GM12864 (cell line): ENCODE measurements at regions not wholly inside any gene's neighbourhood (a gene's known extent, or its start where the extent isn't known, plus 50 kb on each side); places are given as distances from the start of the nearest gene placed in this dataset.

Experiments used
- DNase-seq: peaks from one replicate; pipeline ENCODE4 v3.0.0-alpha.2; 2011; ENCODE audit warnings: low read depth
- H3K4me3 ChIP-seq: 2 replicates; pipeline ENCODE4 v1.5.1; 2011; ENCODE audit warnings: mild to moderate bottlenecking, low read depth, low read length, control low read depth
- CTCF ChIP-seq: IDR thresholded peaks from 2 replicates; pipeline ENCODE4 v1.5.1; 2011; ENCODE audit warnings: low read depth, mild to moderate bottlenecking, moderate library complexity, low read length, control low read depth, inconsistent platforms; ENCODE audit errors: missing control alignments

GRCh38 chr20:50438986-50439407 is 71.2 kb upstream of the PTPN1 start:
- no peak for DNase-seq
- H3K4me3 ChIP-seq: no peak overlapping the region
- no peak for TF ChIP-seq CTCF

DNA sequence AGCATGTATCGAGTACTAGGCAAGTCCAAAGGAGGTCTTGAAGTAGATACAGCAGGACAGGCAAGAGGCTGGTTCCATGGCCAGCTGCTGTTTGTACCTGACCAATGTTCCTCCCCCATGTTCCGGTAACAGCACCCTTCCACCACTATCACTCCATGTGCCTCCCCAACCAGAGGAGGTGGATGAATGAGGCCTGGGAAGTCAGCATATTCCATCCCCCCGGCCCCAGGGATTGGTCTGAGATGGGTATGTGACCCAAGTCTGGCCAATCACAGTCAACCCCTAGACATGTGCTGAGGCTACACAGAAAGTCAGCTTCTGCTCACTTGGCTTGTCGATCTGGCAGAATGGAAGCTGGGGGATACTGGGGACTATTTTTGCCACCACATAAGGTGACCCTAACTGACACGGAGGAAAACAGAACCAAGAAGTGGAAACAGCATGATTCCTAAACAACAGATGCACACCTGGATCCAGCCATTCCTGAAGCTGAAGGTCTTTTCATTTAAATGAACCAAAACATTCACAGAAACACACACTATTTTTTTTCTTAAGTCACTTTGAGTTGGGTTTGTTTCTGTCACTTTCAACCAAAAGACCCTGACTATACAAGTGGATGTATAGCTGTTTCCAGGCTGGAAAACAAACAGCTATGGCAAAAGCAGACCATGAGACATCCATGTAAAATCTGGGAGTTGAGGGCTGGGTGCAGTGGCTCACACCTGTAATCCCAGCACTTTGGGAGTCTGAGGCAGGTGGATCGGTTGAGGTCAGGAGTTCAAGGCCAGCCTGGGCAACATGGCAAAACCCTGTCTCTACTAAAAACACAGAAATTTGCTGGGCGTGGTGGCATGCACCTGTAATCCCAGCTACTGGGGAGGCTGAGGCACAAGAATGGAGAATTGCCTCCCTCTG is 70.4 kb upstream of the PTPN1 start:
- no peak for DNase-seq
- H3K4me3 ChIP-seq: no peak overlapping the region
- no peak for TF ChIP-seq CTCF

DNA sequence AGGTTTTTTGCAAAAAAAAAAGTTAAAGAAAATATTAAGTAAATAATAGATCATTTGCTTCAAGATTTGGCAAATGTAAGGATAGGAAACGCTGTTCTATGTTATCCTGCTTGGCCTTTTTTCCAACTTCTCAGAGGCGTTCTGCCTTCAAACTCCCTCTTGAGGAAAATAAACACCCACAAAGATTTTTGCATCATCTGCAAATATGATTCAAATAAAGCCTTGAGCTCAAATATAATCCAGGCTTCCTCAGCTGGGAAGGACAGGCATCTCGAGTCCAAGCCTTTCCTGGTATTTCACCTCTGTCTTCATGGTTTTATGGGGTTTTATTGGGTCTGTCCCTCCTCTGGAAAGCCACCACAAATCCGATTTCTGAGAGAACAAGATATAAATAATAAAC is 67.7 kb upstream of the PTPN1 start:
- TF ChIP-seq CTCF: no peak
- no peak overlapping the region for H3K4me3 ChIP-seq
- no peak for DNase-seq

- H3K4me3 ChIP-seq: no peak overlapping the region
- DNase-seq: no peak
- no peak for TF ChIP-seq CTCF
Observed at GRCh38 chr20:50445354-50446151, 64.6 kb upstream of the PTPN1 start.

DNA sequence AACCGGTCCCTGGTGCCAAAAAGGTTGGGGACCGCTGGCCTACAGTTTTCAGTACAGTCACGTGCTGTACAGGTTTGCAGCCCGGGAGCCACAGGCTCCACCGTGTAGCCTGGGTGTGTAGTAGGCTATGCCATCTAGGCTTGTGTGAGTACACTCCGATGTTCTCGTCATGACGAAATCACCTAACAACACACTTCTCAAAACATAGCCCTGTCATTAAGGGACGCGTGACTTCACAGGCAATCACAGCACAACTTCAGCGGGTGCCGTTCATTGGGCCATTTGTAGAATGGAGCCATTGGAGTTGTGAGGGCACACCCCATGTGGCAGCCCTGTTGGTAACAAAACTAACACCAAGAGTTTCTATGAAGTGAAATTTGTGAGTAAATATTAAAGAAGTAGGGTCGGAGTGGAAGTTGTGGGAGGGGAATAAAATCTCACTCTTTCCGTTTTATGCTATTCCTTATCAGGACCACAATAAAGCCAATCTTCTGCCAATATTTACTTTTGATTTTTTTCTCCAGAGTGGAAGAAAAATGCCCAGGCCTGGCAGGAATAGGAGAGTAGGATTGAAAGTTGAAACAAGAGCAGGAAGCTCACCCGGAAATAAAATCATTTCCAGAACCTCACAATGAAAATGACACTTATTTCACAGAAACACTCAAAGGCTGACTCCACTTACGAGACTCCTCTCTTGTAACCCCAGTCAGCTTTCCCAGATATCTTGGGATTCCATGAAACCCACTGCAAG is 63.7 kb upstream of the PTPN1 start:
- TF ChIP-seq CTCF: no peak
- no peak for DNase-seq
- no peak overlapping the region for H3K4me3 ChIP-seq

DNA sequence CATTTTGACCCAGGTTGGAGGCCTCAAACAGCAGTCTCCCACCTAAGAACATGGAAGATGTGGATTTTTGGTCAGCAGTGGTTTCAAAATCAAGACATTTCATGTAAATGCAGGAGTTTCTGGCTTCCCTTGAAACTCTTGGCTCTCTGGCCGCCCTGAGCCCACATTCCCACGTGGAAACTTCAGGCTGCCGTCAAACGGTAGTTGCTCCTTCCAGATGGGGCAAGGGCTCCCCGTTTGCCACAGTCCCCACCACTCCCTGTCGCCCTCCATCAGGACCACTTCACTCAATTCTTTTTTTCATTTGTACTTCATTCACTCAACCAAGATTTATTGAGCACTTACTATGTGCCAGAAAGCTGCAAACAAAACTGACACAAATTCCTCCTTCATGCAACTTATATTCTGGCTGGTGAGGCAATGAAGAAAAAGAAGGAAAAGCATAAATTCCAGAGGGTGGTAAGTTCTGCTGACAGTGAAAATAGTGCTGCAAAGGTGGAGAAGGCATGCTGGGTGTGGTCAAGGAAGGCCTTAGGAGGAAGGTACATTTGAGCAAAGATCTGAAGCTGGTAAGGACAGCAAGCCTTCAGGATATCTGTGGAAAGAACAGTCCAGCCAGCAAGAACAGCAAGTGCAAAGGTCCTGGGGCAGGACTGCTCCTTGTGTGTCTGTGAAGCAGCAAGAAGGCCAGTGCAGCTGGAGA is 62.9 kb upstream of the PTPN1 start:
- DNase-seq: no peak
- H3K4me3 ChIP-seq: no peak overlapping the region
- no peak for TF ChIP-seq CTCF
